Keratinocyte (primary cell): ENCODE measurements at regions not wholly inside any gene's neighbourhood (a gene's known extent, or its start where the extent isn't known, plus 50 kb on each side); places are given as distances from the start of the nearest gene placed in this dataset.

Experiments
- DNase-seq: peaks from one replicate; pipeline ENCODE4 v3.0.0-alpha.2; 2011; ENCODE audit warnings: low read depth, missing footprints, low spot score
- FAIRE-seq: peaks from 2 replicates; lab custom pipeline; 2011; peaks lifted over from hg19 to GRCh38; lab: Jason Lieb, UNC
- H2AFZ ChIP-seq: 2 replicates; pipeline ENCODE4 v1.6.0; 2012; ENCODE audit warnings: low read length, control low read depth, inconsistent platforms; ENCODE audit not compliant: control insufficient read depth
- H3K27ac ChIP-seq: 2 replicates; pipeline ENCODE4 v1.5.1; 2011; ENCODE audit warnings: low read length; ENCODE audit not compliant: control insufficient read depth, insufficient read depth
- H3K27me3 ChIP-seq: 3 replicates; pipeline ENCODE4 v1.6.0; 2011; ENCODE audit warnings: low read length; ENCODE audit not compliant: control insufficient read depth, insufficient read depth; ENCODE audit errors: extremely low read depth
- H3K36me3 ChIP-seq, 2 experiments: 2 replicates in 1 of 2; 3 replicates in 1 of 2; pipeline ENCODE4 v1.5.1; 2011; ENCODE audit warnings: low read length in 2 of 2, mild to moderate bottlenecking in 1 of 2; ENCODE audit not compliant: control insufficient read depth in 2 of 2, insufficient read depth in 2 of 2; ENCODE audit errors: extremely low read depth in 1 of 2
- H3K4me1 ChIP-seq: 3 replicates; pipeline ENCODE4 v1.5.1; 2011; ENCODE audit warnings: low read length; ENCODE audit not compliant: control insufficient read depth, insufficient read depth; ENCODE audit errors: extremely low read depth
- H3K4me2 ChIP-seq: 3 replicates; pipeline ENCODE4 v1.6.0; 2011; ENCODE audit warnings: low read depth, low read length; ENCODE audit not compliant: control insufficient read depth, insufficient read depth; ENCODE audit errors: extremely low read depth
- H3K4me3 ChIP-seq, 3 experiments: fragments of 200-600 bp in 1 of 3; sonication (generic) in 1 of 3; 2 replicates in 2 of 3; 3 replicates in 1 of 3; pipeline ENCODE4 v1.5.1; 2011 to 2016; ENCODE audit warnings: low read length in 3 of 3, mild to moderate bottlenecking in 3 of 3, control low read depth in 2 of 3, inconsistent platforms in 1 of 3, low read depth in 1 of 3, mixed read lengths in 1 of 3, mixed run types in 1 of 3, moderate library complexity in 1 of 3; ENCODE audit not compliant: control insufficient read depth in 2 of 3, insufficient read depth in 2 of 3; ENCODE audit errors: extremely low read depth in 1 of 3
- H3K79me2 ChIP-seq: 2 replicates; pipeline ENCODE4 v1.6.0; 2012; ENCODE audit warnings: low read length; ENCODE audit not compliant: control insufficient read depth, insufficient read depth
- H3K9ac ChIP-seq: 3 replicates; pipeline ENCODE4 v1.6.0; 2011; ENCODE audit warnings: low read length; ENCODE audit not compliant: control insufficient read depth, insufficient read depth; ENCODE audit errors: extremely low read depth
- H3K9me1 ChIP-seq: 3 replicates; pipeline ENCODE4 v1.6.0; 2011; ENCODE audit warnings: low read length; ENCODE audit not compliant: control insufficient read depth, insufficient read depth; ENCODE audit errors: extremely low read depth
- H3K9me3 ChIP-seq: 2 replicates; pipeline ENCODE4 v1.5.1; 2012; ENCODE audit warnings: low read depth, low read length; ENCODE audit not compliant: control insufficient read depth
- H4K20me1 ChIP-seq: 3 replicates; pipeline ENCODE4 v1.6.0; 2011; ENCODE audit warnings: low read length; ENCODE audit not compliant: control insufficient read depth, insufficient read depth; ENCODE audit errors: extremely low read depth
- CTCF ChIP-seq, 3 experiments: IDR thresholded peaks in 1 of 3; conservative IDR thresholded peaks in 1 of 3; optimal IDR thresholded peaks in 1 of 3; 2 replicates in 2 of 3; 3 replicates in 1 of 3; pipeline versions ENCODE3 to v1.5.1; 2011; ENCODE audit warnings: low read length in 3 of 3, mild to moderate bottlenecking in 3 of 3, moderate library complexity in 2 of 3, control low read depth in 1 of 3, inconsistent platforms in 1 of 3; ENCODE audit not compliant: insufficient read depth in 2 of 3; ENCODE audit errors: extremely low read depth in 1 of 3
- EZH2 ChIP-seq: IDR thresholded peaks from one replicate; pipeline ENCODE4 v1.6.1; 2012; ENCODE audit warnings: inconsistent platforms, mild to moderate bottlenecking, low read length, moderate library complexity
- dilution Hi-C: fragments of 300-500 bp; cut with MboI; formaldehyde crosslinking; loops from one replicate; pipeline ENCODE4 v1.7.0; 2020; ENCODE audit warnings: low sequenced_read_pairs; ENCODE audit not compliant: extremely low pct_ligation_motif_present

DNA sequence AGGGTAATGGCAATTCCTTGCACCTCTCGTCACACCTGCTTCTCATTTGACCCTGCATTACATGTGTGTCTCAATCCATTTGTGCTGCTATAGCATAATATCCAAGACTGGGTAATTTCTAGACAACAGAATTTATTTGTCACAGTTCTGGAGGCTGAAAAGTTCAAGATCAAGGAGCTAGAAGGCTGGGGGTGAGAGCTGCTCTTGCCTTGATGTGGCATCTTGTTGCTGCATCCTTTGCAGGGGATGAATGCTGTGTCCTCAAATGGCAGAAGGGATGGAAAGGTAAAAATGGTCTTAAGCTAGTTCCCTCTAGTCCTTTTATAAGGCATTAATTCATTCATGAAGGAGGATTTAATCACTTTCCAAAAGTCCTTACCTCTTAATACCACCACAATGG lies 323.7 kb upstream of the RPS23 start:
- TF ChIP-seq CTCF (optimal IDR thresholded peaks at IDR 0.05 in 1 of 3, IDR thresholded peaks at IDR 0.05 in 1 of 3, conservative IDR thresholded peaks at IDR 0.05 in 1 of 3; ENCODE audit: extremely low read depth in 1 of 3, insufficient read depth in 2 of 3, low read length in 3 of 3) = no peak
- no peak for TF ChIP-seq EZH2
- no peaks in the 10 kb centered on the region for H3K79me2 ChIP-seq
- no peaks in the 10 kb centered on the region for H3K9me3 ChIP-seq
- no peaks in the 10 kb centered on the region for H3K36me3 ChIP-seq
- no peaks in the 10 kb centered on the region for H4K20me1 ChIP-seq
- no peak overlapping the region for H3K4me3 ChIP-seq
- FAIRE-seq (no peak), DNase-seq (no peak)
- H3K4me1 ChIP-seq = no peaks in the 10 kb centered on the region
- H3K9ac ChIP-seq = no peak overlapping the region
- H3K27ac ChIP-seq = no peak overlapping the region
- dilution Hi-C loops = no loop called here
- no peak overlapping the region for H2AFZ ChIP-seq
- H3K9me1 ChIP-seq = no peaks in the 10 kb centered on the region
- H3K27me3 ChIP-seq = no peaks in the 10 kb centered on the region
- no peak overlapping the region for H3K4me2 ChIP-seq

GRCh38 chr5:82601077-82601476 lies 322.9 kb upstream of the RPS23 start:
- H3K9me1 ChIP-seq = no peaks in the 10 kb centered on the region
- FAIRE-seq (no peak), DNase-seq (no peak)
- H3K36me3 ChIP-seq = no peaks in the 10 kb centered on the region
- no peak overlapping the region for H3K27ac ChIP-seq
- H3K4me1 ChIP-seq = no peaks in the 10 kb centered on the region
- H4K20me1 ChIP-seq = no peaks in the 10 kb centered on the region
- H3K79me2 ChIP-seq = no peaks in the 10 kb centered on the region
- no peak for TF ChIP-seq EZH2
- no peak for TF ChIP-seq CTCF (optimal IDR thresholded peaks at IDR 0.05 in 1 of 3, IDR thresholded peaks at IDR 0.05 in 1 of 3, conservative IDR thresholded peaks at IDR 0.05 in 1 of 3; ENCODE audit: extremely low read depth in 1 of 3, insufficient read depth in 2 of 3, low read length in 3 of 3)
- no peaks in the 10 kb centered on the region for H3K9me3 ChIP-seq
- H3K9ac ChIP-seq = no peak overlapping the region
- dilution Hi-C loops = no loop called here
- no peak overlapping the region for H3K4me3 ChIP-seq
- H3K27me3 ChIP-seq = no peaks in the 10 kb centered on the region
- H2AFZ ChIP-seq = no peak overlapping the region
- H3K4me2 ChIP-seq = no peak overlapping the region
